ENCODE measurements at regions not wholly inside any gene's neighbourhood (a gene's known extent, or its start where the extent isn't known, plus 50 kb on each side); places are given as distances from the start of the nearest gene placed in this dataset.

- Histone ChIP-seq H3K27me3 (replicated peaks in 2 of 5; ENCODE audit: control insufficient read depth in 4 of 5, insufficient read depth in 5 of 5, low read length in 4 of 5) (no peaks in the 10 kb centered on the region), H3K36me3 (ENCODE audit: control insufficient read depth in 4 of 4, insufficient read depth in 4 of 4, low read length in 3 of 4) (no peaks in the 10 kb centered on the region), H3K4me1 (ENCODE audit: control extremely low read depth in 1 of 4, control insufficient read depth in 4 of 4, insufficient read depth in 4 of 4, low read length in 3 of 4) (peaks cover 0 to 2% (median 0%) of the 10 kb centered on the region in 4 experiments), H3K27ac (ENCODE audit: insufficient read depth in 1 of 2, low read depth in 1 of 2, low read length in 2 of 2, poor library complexity in 1 of 2, severe bottlenecking in 2 of 2) (no peak overlapping the region), H3K4me3 (ENCODE audit: control insufficient read depth in 1 of 7, extremely low read depth in 1 of 7, insufficient read depth in 4 of 7, low read depth in 2 of 7, low read length in 6 of 7) (no peak overlapping the region), H3K9me3 (ENCODE audit: control extremely low read depth in 1 of 5, control insufficient read depth in 4 of 5, insufficient read depth in 2 of 5, low read depth in 1 of 5, low read length in 4 of 5) (no peaks in the 10 kb centered on the region)
- WGBS (ENCODE audit: insufficient coverage), result 98% methylated on average over 6 of the region's 7 CpGs
- DNase-seq, result no peak
- POLR2A ChIA-PET, result no interaction called here
- CTCF ChIA-PET, result no interaction called here
Observed at GRCh38 chr9:108673386-108673785, 182.4 kb downstream of the ACTL7B start.

- no peak for DNase-seq
- CTCF ChIA-PET, result no interaction called here
- H3K4me3 ChIP-seq (ENCODE audit: control insufficient read depth in 1 of 7, extremely low read depth in 1 of 7, insufficient read depth in 4 of 7, low read depth in 2 of 7, low read length in 6 of 7), result no peak overlapping the region
- H3K4me1 ChIP-seq (ENCODE audit: control extremely low read depth in 1 of 4, control insufficient read depth in 4 of 4, insufficient read depth in 4 of 4, low read length in 3 of 4), result peaks cover 0 to 2% (median 0%) of the 10 kb centered on the region in 4 experiments
- POLR2A ChIA-PET, result no interaction called here
- WGBS (ENCODE audit: insufficient coverage), result 83% methylated on average over 6 of the region's 7 CpGs
- H3K27ac ChIP-seq (ENCODE audit: insufficient read depth in 1 of 2, low read depth in 1 of 2, low read length in 2 of 2, poor library complexity in 1 of 2, severe bottlenecking in 2 of 2), result no peak overlapping the region
- H3K27me3 ChIP-seq (replicated peaks in 2 of 5; ENCODE audit: control insufficient read depth in 4 of 5, insufficient read depth in 5 of 5, low read length in 4 of 5), result no peaks in the 10 kb centered on the region
- H3K36me3 ChIP-seq (ENCODE audit: control insufficient read depth in 4 of 4, insufficient read depth in 4 of 4, low read length in 3 of 4), result no peaks in the 10 kb centered on the region
- no peaks in the 10 kb centered on the region for H3K9me3 ChIP-seq (ENCODE audit: control extremely low read depth in 1 of 5, control insufficient read depth in 4 of 5, insufficient read depth in 2 of 5, low read depth in 1 of 5, low read length in 4 of 5)
Observed at GRCh38 chr9:108672475-108673190, 183.2 kb downstream of the ACTL7B start.

- ChIA-PET POLR2A (no interaction called here), CTCF (interaction anchor here (1.8 kb wide), 1 partner anchor 106 kb away, joined by 6 read pairs; no protein-coding TSS in a partner anchor)
- Histone ChIP-seq H3K4me1 (ENCODE audit: control extremely low read depth in 1 of 4, control insufficient read depth in 4 of 4, insufficient read depth in 4 of 4, low read length in 3 of 4) (peaks cover 0 to 2% (median 0%) of the 10 kb centered on the region in 4 experiments), H3K4me3 (ENCODE audit: control insufficient read depth in 1 of 7, extremely low read depth in 1 of 7, insufficient read depth in 4 of 7, low read depth in 2 of 7, low read length in 6 of 7) (no peak overlapping the region), H3K27me3 (replicated peaks in 2 of 5; ENCODE audit: control insufficient read depth in 4 of 5, insufficient read depth in 5 of 5, low read length in 4 of 5) (no peaks in the 10 kb centered on the region), H3K9me3 (ENCODE audit: control extremely low read depth in 1 of 5, control insufficient read depth in 4 of 5, insufficient read depth in 2 of 5, low read depth in 1 of 5, low read length in 4 of 5) (no peaks in the 10 kb centered on the region), H3K27ac (ENCODE audit: insufficient read depth in 1 of 2, low read depth in 1 of 2, low read length in 2 of 2, poor library complexity in 1 of 2, severe bottlenecking in 2 of 2) (no peak overlapping the region), H3K36me3 (ENCODE audit: control insufficient read depth in 4 of 4, insufficient read depth in 4 of 4, low read length in 3 of 4) (no peaks in the 10 kb centered on the region)
- WGBS (ENCODE audit: insufficient coverage), result 100% methylated on average over 3 of the region's 4 CpGs
- no peak for DNase-seq
Observed at GRCh38 chr9:108671794-108672193, 184.0 kb downstream of the ACTL7B start.

- Histone ChIP-seq H3K36me3 (ENCODE audit: control insufficient read depth in 4 of 4, insufficient read depth in 4 of 4, low read length in 3 of 4) (no peaks in the 10 kb centered on the region), H3K9me3 (ENCODE audit: control extremely low read depth in 1 of 5, control insufficient read depth in 4 of 5, insufficient read depth in 2 of 5, low read depth in 1 of 5, low read length in 4 of 5) (no peaks in the 10 kb centered on the region), H3K4me1 (ENCODE audit: control extremely low read depth in 1 of 4, control insufficient read depth in 4 of 4, insufficient read depth in 4 of 4, low read length in 3 of 4) (peaks cover 0 to 4% (median under 1%) of the 10 kb centered on the region in 4 experiments), H3K27ac (ENCODE audit: insufficient read depth in 1 of 2, low read depth in 1 of 2, low read length in 2 of 2, poor library complexity in 1 of 2, severe bottlenecking in 2 of 2) (no peak overlapping the region), H3K27me3 (replicated peaks in 2 of 5; ENCODE audit: control insufficient read depth in 4 of 5, insufficient read depth in 5 of 5, low read length in 4 of 5) (no peaks in the 10 kb centered on the region), H3K4me3 (ENCODE audit: control insufficient read depth in 1 of 7, extremely low read depth in 1 of 7, insufficient read depth in 4 of 7, low read depth in 2 of 7, low read length in 6 of 7) (no peak overlapping the region)
- ChIA-PET POLR2A (no interaction called here), CTCF (interaction anchor here (0.7 to 1.8 kb wide), 3 partner anchors 106 to 262 kb away, joined by 3 to 6 read pairs (median 3); no protein-coding TSS in a partner anchor)
- peak; percentile 29 to 59 (median 55) for DNase-seq
- no CpG with 5 or more reads among the region's 5 CpGs for WGBS (ENCODE audit: insufficient coverage)
Observed at GRCh38 chr9:108671176-108671575, 184.6 kb downstream of the ACTL7B start.

- CTCF ChIA-PET, result no interaction called here
- POLR2A ChIA-PET, result no interaction called here
- Histone ChIP-seq H3K27ac (ENCODE audit: insufficient read depth in 1 of 2, low read depth in 1 of 2, low read length in 2 of 2, poor library complexity in 1 of 2, severe bottlenecking in 2 of 2) (no peak overlapping the region), H3K4me1 (ENCODE audit: control extremely low read depth in 1 of 4, control insufficient read depth in 4 of 4, insufficient read depth in 4 of 4, low read length in 3 of 4) (peaks cover 2 to 24% (median 10%) of the 10 kb centered on the region in 4 experiments), H3K27me3 (replicated peaks in 2 of 5; ENCODE audit: control insufficient read depth in 4 of 5, insufficient read depth in 5 of 5, low read length in 4 of 5) (no peaks in the 10 kb centered on the region), H3K9me3 (ENCODE audit: control extremely low read depth in 1 of 5, control insufficient read depth in 4 of 5, insufficient read depth in 2 of 5, low read depth in 1 of 5, low read length in 4 of 5) (no peaks in the 10 kb centered on the region), H3K36me3 (ENCODE audit: control insufficient read depth in 4 of 4, insufficient read depth in 4 of 4, low read length in 3 of 4) (no peaks in the 10 kb centered on the region), H3K4me3 (ENCODE audit: control insufficient read depth in 1 of 7, extremely low read depth in 1 of 7, insufficient read depth in 4 of 7, low read depth in 2 of 7, low read length in 6 of 7) (no peak overlapping the region)
- DNase-seq, result no peak
- WGBS (ENCODE audit: insufficient coverage), result 81% methylated on average over 2 of the region's 4 CpGs
Observed at GRCh38 chr9:108668938-108669335, 186.8 kb downstream of the ACTL7B start.

- ChIA-PET CTCF (no interaction called here), POLR2A (no interaction called here)
- no peaks in the 10 kb centered on the region for H3K9me3 ChIP-seq (ENCODE audit: control extremely low read depth in 1 of 5, control insufficient read depth in 4 of 5, insufficient read depth in 2 of 5, low read depth in 1 of 5, low read length in 4 of 5)
- 96% methylated on average over 4 of the region's 5 CpGs for WGBS (ENCODE audit: insufficient coverage)
- no peaks in the 10 kb centered on the region for H3K27me3 ChIP-seq (replicated peaks in 2 of 5; ENCODE audit: control insufficient read depth in 4 of 5, insufficient read depth in 5 of 5, low read length in 4 of 5)
- no peak overlapping the region for H3K27ac ChIP-seq (ENCODE audit: insufficient read depth in 1 of 2, low read depth in 1 of 2, low read length in 2 of 2, poor library complexity in 1 of 2, severe bottlenecking in 2 of 2)
- no peaks in the 10 kb centered on the region for H3K36me3 ChIP-seq (ENCODE audit: control insufficient read depth in 4 of 4, insufficient read depth in 4 of 4, low read length in 3 of 4)
- H3K4me3 ChIP-seq (ENCODE audit: control insufficient read depth in 1 of 7, extremely low read depth in 1 of 7, insufficient read depth in 4 of 7, low read depth in 2 of 7, low read length in 6 of 7), result no peak overlapping the region
- peaks cover 2 to 28% (median 10%) of the 10 kb centered on the region in 4 experiments for H3K4me1 ChIP-seq (ENCODE audit: control extremely low read depth in 1 of 4, control insufficient read depth in 4 of 4, insufficient read depth in 4 of 4, low read length in 3 of 4)
- DNase-seq, result no peak
Observed at GRCh38 chr9:108668191-108668937, 187.4 kb downstream of the ACTL7B start.

- ChIA-PET POLR2A (no interaction called here), CTCF (no interaction called here)
- peaks cover 2 to 47% (median 15%) of the 10 kb centered on the region in 4 experiments for H3K4me1 ChIP-seq (ENCODE audit: control extremely low read depth in 1 of 4, control insufficient read depth in 4 of 4, insufficient read depth in 4 of 4, low read length in 3 of 4)
- WGBS (ENCODE audit: insufficient coverage), result 36% methylated on average over 2 of the region's 3 CpGs
- no peaks in the 10 kb centered on the region for H3K27me3 ChIP-seq (replicated peaks in 2 of 5; ENCODE audit: control insufficient read depth in 4 of 5, insufficient read depth in 5 of 5, low read length in 4 of 5)
- H3K9me3 ChIP-seq (ENCODE audit: control extremely low read depth in 1 of 5, control insufficient read depth in 4 of 5, insufficient read depth in 2 of 5, low read depth in 1 of 5, low read length in 4 of 5), result no peaks in the 10 kb centered on the region
- H3K4me3 ChIP-seq (ENCODE audit: control insufficient read depth in 1 of 7, extremely low read depth in 1 of 7, insufficient read depth in 4 of 7, low read depth in 2 of 7, low read length in 6 of 7), result no peak overlapping the region
- peak in 1 of 3 donors; percentile 29 for DNase-seq
- no peaks in the 10 kb centered on the region for H3K36me3 ChIP-seq (ENCODE audit: control insufficient read depth in 4 of 4, insufficient read depth in 4 of 4, low read length in 3 of 4)
- no peak overlapping the region for H3K27ac ChIP-seq (ENCODE audit: insufficient read depth in 1 of 2, low read depth in 1 of 2, low read length in 2 of 2, poor library complexity in 1 of 2, severe bottlenecking in 2 of 2)
Observed at GRCh38 chr9:108666240-108666784, 189.5 kb downstream of the ACTL7B start.

Data from common myeloid progenitor, CD34-positive (primary cell).